ENCODE measurements at regions not wholly inside any gene's neighbourhood (a gene's known extent, or its start where the extent isn't known, plus 50 kb on each side); places are given as distances from the start of the nearest gene placed in this dataset.

DNA sequence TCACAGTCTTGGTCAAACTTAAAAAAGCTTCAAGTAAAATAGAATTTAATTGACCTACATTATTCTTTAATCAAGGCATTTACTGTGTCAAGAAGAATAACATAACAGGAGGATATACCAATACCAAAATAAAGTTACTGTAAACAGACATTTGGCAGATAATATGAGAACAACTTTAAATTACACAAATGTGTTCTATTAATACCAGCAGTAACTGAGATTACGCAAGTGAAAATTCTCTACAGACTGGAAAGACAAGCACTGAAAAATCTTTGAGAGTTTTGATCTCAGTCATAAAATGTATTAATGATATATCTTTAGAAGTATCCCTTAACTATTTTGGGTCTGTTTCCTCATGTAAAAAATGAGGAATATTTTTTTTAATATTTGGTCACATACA is 169.2 kb upstream of the SOX5 start:
- H3K9ac ChIP-seq (replicated peaks; ENCODE audit: extremely low read depth, insufficient read depth, low read length): no peak overlapping the region
- no peaks in the 10 kb centered on the region for H3K9me1 ChIP-seq (replicated peaks; ENCODE audit: control insufficient read depth, extremely low read depth, insufficient read depth, low read length)
- H3K4me3 ChIP-seq (replicated peaks in 1 of 3; ENCODE audit: insufficient read depth in 1 of 3, low read depth in 1 of 3, low read length in 3 of 3): no peak overlapping the region
- no peaks in the 10 kb centered on the region for H3K36me3 ChIP-seq (ENCODE audit: control insufficient read depth in 2 of 2, extremely low read depth in 1 of 2, insufficient read depth in 2 of 2, low read length in 2 of 2)
- no peak overlapping the region for H2AFZ ChIP-seq (ENCODE audit: low read depth, low read length)
- no peaks in the 10 kb centered on the region for H3K9me3 ChIP-seq (replicated peaks; ENCODE audit: control insufficient read depth, insufficient read depth, low read length)
- DNase-seq (ENCODE audit: low read depth, low spot score) (no peak), FAIRE-seq (no peak)
- no peak overlapping the region for H3K27ac ChIP-seq (ENCODE audit: insufficient read depth, low read depth, low read length)
- POLR2A ChIA-PET: no interaction called here
- dilution Hi-C loops (cut with MboI; ENCODE audit: extremely low pct_ligation_motif_present, low sequenced_read_pairs) (no loop called here), intact Hi-C loops (cut with micrococcal nuclease) (no loop called here)
- no peak for TF ChIP-seq POLR2AphosphoS5 (IDR thresholded peaks at IDR 0.05; ENCODE audit: insufficient read depth, low read depth, low read length)
- no peak for TF ChIP-seq POLR2A (IDR thresholded peaks at IDR 0.05; ENCODE audit: low read depth, low read length)
- TF ChIP-seq CTCF (IDR thresholded peaks at IDR 0.05; ENCODE audit: extremely low read depth in 1 of 2, insufficient read depth in 1 of 2, low read depth in 1 of 2, low read length in 2 of 2): no peak
- TF ChIP-seq EZH2 (IDR thresholded peaks at IDR 0.05; ENCODE audit: borderline replicate concordance, low read depth, low read length, severe bottlenecking): no peak
- TF ChIP-seq, protein P1, sequence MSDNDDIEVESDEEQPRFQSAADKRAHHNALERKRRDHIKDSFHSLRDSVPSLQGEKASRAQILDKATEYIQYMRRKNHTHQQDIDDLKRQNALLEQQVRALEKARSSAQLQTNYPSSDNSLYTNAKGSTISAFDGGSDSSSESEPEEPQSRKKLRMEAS (IDR thresholded peaks at IDR 0.05; ENCODE audit: insufficient read depth, insufficient read length): no peak
- no peak for TF ChIP-seq FOS (IDR thresholded peaks at IDR 0.05; ENCODE audit: borderline replicate concordance, insufficient read depth, low read length)
- no peak for TF ChIP-seq JUN (IDR thresholded peaks at IDR 0.05; ENCODE audit: borderline replicate concordance, insufficient read depth, insufficient read length, low read depth)
- TF ChIP-seq MYC (IDR thresholded peaks at IDR 0.05; ENCODE audit: low read depth, low read length): no peak
- H3K4me2 ChIP-seq (ENCODE audit: insufficient read depth, low read length): no peak overlapping the region
- H4K20me1 ChIP-seq (replicated peaks; ENCODE audit: control insufficient read depth, extremely low read depth, insufficient read depth, low read length): no peaks in the 10 kb centered on the region
- no peaks in the 10 kb centered on the region for H3K79me2 ChIP-seq (ENCODE audit: control insufficient read depth, insufficient read depth, low read length)
- H3K27me3 ChIP-seq (ENCODE audit: control insufficient read depth in 2 of 2, insufficient read depth in 2 of 2, low read length in 2 of 2): no peaks in the 10 kb centered on the region
- no peaks in the 10 kb centered on the region for H3K4me1 ChIP-seq (ENCODE audit: control insufficient read depth, extremely low read depth, insufficient read depth, low read length)
- CTCF ChIA-PET: no interaction called here
- no TSS peak for BruUV-seq (replicated peaks)
